WTC11 (cell line): ENCODE measurements at regions not wholly inside any gene's neighbourhood (a gene's known extent, or its start where the extent isn't known, plus 50 kb on each side); places are given as distances from the start of the nearest gene placed in this dataset.

ENCODE experiments used
- ATAC-seq: fragments of 200-7000 bp; cut with Tn5 transposase; 2 replicates; pipeline ENCODE4 v1.10.0; 2021; ENCODE audit warnings: mild to moderate bottlenecking, moderate library complexity
- CTCF ChIA-PET: fragments of 300-600 bp; sonication (Branson Sonifier 250); formaldehyde crosslinking; loops from one replicate; lab custom pipeline; 2021; ENCODE audit warnings: antibody characterized with exemption; lab: Charles Lee
- POLR2A ChIA-PET: fragments of 350-600 bp; sonication (Branson Sonifier 250); formaldehyde crosslinking; loops from one replicate; lab custom pipeline; 2021; ENCODE audit warnings: antibody characterized with exemption; lab: Charles Lee
- DNase-seq: peaks from one replicate; pipeline ENCODE4 v3.0.0; 2021; ENCODE audit warnings: low spot score
- H3K27ac Mint-ChIP-seq: 2 replicates; pipeline ENCODE4 v1.8.0; 2021; ENCODE audit warnings: mixed read lengths
- H3K27me3 Mint-ChIP-seq: 2 replicates; pipeline ENCODE4 v1.8.0; 2021; ENCODE audit warnings: low read depth, mild to moderate bottlenecking, moderate library complexity, mixed read lengths
- H3K36me3 Mint-ChIP-seq: 2 replicates; pipeline ENCODE4 v1.8.0; 2021; ENCODE audit warnings: mixed read lengths
- H3K4me1 Mint-ChIP-seq: 2 replicates; pipeline ENCODE4 v1.8.0; 2022; ENCODE audit warnings: mixed read lengths
- H3K4me3 Mint-ChIP-seq: 2 replicates; pipeline ENCODE4 v1.8.0; 2021; ENCODE audit warnings: mild to moderate bottlenecking, moderate library complexity, mixed read lengths
- H3K9me3 Mint-ChIP-seq: 2 replicates; pipeline ENCODE4 v1.8.0; 2021; ENCODE audit warnings: mixed read lengths
- ATF2 ChIP-seq: sonication (generic); formaldehyde crosslinking; IDR thresholded peaks from 2 replicates; pipeline ENCODE4 v1.8.1; 2022; ENCODE audit warnings: low read depth, missing genetic modification reagents, borderline replicate concordance
- CTCF ChIP-seq: fragments of 200-600 bp; IDR thresholded peaks from 2 replicates; pipeline ENCODE4 v1.8.0; 2022; ENCODE audit warnings: antibody characterized with exemption
- ERG ChIP-seq: fragments of 250-450 bp; sonication (Bioruptor Pico); IDR thresholded peaks from 2 replicates; pipeline ENCODE4 v1.8.0; 2021; ENCODE audit warnings: mild to moderate bottlenecking
- ESRRA ChIP-seq: sonication (generic); formaldehyde crosslinking; IDR thresholded peaks from 2 replicates; pipeline ENCODE4 v1.8.1; 2022; ENCODE audit warnings: mild to moderate bottlenecking, missing genetic modification reagents, borderline replicate concordance
- GABPB1 ChIP-seq: sonication (generic); formaldehyde crosslinking; IDR thresholded peaks from 2 replicates; pipeline ENCODE4 v1.8.1; 2023; ENCODE audit warnings: mild to moderate bottlenecking, missing genetic modification reagents
- NFATC4 ChIP-seq: fragments of 250-450 bp; sonication (Bioruptor Pico); IDR thresholded peaks from 2 replicates; pipeline ENCODE4 v1.9.0; 2021; ENCODE audit warnings: mild to moderate bottlenecking
- NR2C2 ChIP-seq: sonication (generic); formaldehyde crosslinking; IDR thresholded peaks from 2 replicates; pipeline ENCODE4 v1.8.0; 2022; ENCODE audit warnings: mild to moderate bottlenecking, missing genetic modification reagents
- OVOL2 ChIP-seq: fragments of 250-450 bp; sonication (Bioruptor Pico); IDR thresholded peaks from 2 replicates; pipeline ENCODE4 v1.9.0; 2021; ENCODE audit warnings: mild to moderate bottlenecking, borderline replicate concordance
- RORB ChIP-seq: fragments of 250-450 bp; sonication (Bioruptor Pico); IDR thresholded peaks from 2 replicates; pipeline ENCODE4 v1.9.0; 2021; ENCODE audit warnings: mild to moderate bottlenecking
- TP53 ChIP-seq: sonication (generic); formaldehyde crosslinking; IDR thresholded peaks from 2 replicates; pipeline ENCODE4 v1.8.1; 2023; ENCODE audit warnings: mild to moderate bottlenecking, missing genetic modification reagents
- ZNF317 ChIP-seq: sonication (generic); formaldehyde crosslinking; IDR thresholded peaks from 2 replicates; pipeline ENCODE4 v1.8.1; 2023; ENCODE audit warnings: low read depth, mild to moderate bottlenecking, moderate library complexity, missing genetic modification reagents, borderline replicate concordance
- ZNF423 ChIP-seq: fragments of 250-450 bp; sonication (Bioruptor Pico); IDR thresholded peaks from 2 replicates; pipeline ENCODE4 v2.1.2; 2022; ENCODE audit warnings: mild to moderate bottlenecking, moderate library complexity
- ZNF512 ChIP-seq: sonication (generic); formaldehyde crosslinking; IDR thresholded peaks from 2 replicates; pipeline ENCODE4 v1.8.1; 2022; ENCODE audit warnings: missing genetic modification reagents, borderline replicate concordance
- ZNF532 ChIP-seq: fragments of 250-450 bp; sonication (Bioruptor Pico); IDR thresholded peaks from 2 replicates; pipeline ENCODE4 v1.9.0; 2021; ENCODE audit warnings: mild to moderate bottlenecking, borderline replicate concordance
- TF ChIP-seq, protein P1 (sequence below): sonication (generic); formaldehyde crosslinking; IDR thresholded peaks from 2 replicates; pipeline ENCODE4 v1.8.1; 2022; ENCODE audit warnings: mild to moderate bottlenecking, missing genetic modification reagents, moderate library complexity, borderline replicate concordance
- TF ChIP-seq, protein P2 (sequence below): fragments of 250-450 bp; sonication (Bioruptor Pico); IDR thresholded peaks from 2 replicates; pipeline ENCODE4 v1.9.0; 2021; ENCODE audit warnings: mild to moderate bottlenecking
- TF ChIP-seq, protein P3 (sequence below): sonication (generic); formaldehyde crosslinking; IDR thresholded peaks from 2 replicates; pipeline ENCODE4 v1.8.0; 2023; ENCODE audit warnings: missing genetic modification reagents, mild to moderate bottlenecking, borderline replicate concordance

GRCh38 chr2:147017951-147018645, 826.7 kb upstream of the ACVR2A start:
- H3K27me3 Mint-ChIP-seq, result no peaks in the 10 kb centered on the region
- H3K27ac Mint-ChIP-seq, result no peak overlapping the region
- H3K9me3 Mint-ChIP-seq, result peaks cover 25% of the 10 kb centered on the region
- DNase-seq, result no peak
- ATAC-seq, result no peak
- POLR2A ChIA-PET, result no interaction called here
- H3K36me3 Mint-ChIP-seq, result peaks cover 15% of the 10 kb centered on the region
- H3K4me1 Mint-ChIP-seq, result peaks cover 23% of the 10 kb centered on the region
- H3K4me3 Mint-ChIP-seq, result no peak overlapping the region
- CTCF ChIA-PET, result no interaction called here
- TF ChIP-seq GABPB1 (CRISPR knock-in tag), result no peak
- no peak for TF ChIP-seq RORB
- no peak for TF ChIP-seq ZNF532 (CRISPR knock-in tag)
- TF ChIP-seq NFATC4 (CRISPR knock-in tag), result no peak
- TF ChIP-seq, protein P1, sequence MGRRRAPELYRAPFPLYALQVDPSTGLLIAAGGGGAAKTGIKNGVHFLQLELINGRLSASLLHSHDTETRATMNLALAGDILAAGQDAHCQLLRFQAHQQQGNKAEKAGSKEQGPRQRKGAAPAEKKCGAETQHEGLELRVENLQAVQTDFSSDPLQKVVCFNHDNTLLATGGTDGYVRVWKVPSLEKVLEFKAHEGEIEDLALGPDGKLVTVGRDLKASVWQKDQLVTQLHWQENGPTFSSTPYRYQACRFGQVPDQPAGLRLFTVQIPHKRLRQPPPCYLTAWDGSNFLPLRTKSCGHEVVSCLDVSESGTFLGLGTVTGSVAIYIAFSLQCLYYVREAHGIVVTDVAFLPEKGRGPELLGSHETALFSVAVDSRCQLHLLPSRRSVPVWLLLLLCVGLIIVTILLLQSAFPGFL (CRISPR knock-in tag), result no peak
- no peak for TF ChIP-seq ZNF423 (CRISPR knock-in tag)
- no peak for TF ChIP-seq TP53 (CRISPR knock-in tag)
- no peak for TF ChIP-seq ESRRA (CRISPR knock-in tag)
- TF ChIP-seq, protein P2, sequence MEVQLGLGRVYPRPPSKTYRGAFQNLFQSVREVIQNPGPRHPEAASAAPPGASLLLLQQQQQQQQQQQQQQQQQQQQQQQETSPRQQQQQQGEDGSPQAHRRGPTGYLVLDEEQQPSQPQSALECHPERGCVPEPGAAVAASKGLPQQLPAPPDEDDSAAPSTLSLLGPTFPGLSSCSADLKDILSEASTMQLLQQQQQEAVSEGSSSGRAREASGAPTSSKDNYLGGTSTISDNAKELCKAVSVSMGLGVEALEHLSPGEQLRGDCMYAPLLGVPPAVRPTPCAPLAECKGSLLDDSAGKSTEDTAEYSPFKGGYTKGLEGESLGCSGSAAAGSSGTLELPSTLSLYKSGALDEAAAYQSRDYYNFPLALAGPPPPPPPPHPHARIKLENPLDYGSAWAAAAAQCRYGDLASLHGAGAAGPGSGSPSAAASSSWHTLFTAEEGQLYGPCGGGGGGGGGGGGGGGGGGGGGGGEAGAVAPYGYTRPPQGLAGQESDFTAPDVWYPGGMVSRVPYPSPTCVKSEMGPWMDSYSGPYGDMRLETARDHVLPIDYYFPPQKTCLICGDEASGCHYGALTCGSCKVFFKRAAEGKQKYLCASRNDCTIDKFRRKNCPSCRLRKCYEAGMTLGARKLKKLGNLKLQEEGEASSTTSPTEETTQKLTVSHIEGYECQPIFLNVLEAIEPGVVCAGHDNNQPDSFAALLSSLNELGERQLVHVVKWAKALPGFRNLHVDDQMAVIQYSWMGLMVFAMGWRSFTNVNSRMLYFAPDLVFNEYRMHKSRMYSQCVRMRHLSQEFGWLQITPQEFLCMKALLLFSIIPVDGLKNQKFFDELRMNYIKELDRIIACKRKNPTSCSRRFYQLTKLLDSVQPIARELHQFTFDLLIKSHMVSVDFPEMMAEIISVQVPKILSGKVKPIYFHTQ, result no peak
- no peak for TF ChIP-seq ERG (CRISPR knock-in tag)
- TF ChIP-seq, protein P3, sequence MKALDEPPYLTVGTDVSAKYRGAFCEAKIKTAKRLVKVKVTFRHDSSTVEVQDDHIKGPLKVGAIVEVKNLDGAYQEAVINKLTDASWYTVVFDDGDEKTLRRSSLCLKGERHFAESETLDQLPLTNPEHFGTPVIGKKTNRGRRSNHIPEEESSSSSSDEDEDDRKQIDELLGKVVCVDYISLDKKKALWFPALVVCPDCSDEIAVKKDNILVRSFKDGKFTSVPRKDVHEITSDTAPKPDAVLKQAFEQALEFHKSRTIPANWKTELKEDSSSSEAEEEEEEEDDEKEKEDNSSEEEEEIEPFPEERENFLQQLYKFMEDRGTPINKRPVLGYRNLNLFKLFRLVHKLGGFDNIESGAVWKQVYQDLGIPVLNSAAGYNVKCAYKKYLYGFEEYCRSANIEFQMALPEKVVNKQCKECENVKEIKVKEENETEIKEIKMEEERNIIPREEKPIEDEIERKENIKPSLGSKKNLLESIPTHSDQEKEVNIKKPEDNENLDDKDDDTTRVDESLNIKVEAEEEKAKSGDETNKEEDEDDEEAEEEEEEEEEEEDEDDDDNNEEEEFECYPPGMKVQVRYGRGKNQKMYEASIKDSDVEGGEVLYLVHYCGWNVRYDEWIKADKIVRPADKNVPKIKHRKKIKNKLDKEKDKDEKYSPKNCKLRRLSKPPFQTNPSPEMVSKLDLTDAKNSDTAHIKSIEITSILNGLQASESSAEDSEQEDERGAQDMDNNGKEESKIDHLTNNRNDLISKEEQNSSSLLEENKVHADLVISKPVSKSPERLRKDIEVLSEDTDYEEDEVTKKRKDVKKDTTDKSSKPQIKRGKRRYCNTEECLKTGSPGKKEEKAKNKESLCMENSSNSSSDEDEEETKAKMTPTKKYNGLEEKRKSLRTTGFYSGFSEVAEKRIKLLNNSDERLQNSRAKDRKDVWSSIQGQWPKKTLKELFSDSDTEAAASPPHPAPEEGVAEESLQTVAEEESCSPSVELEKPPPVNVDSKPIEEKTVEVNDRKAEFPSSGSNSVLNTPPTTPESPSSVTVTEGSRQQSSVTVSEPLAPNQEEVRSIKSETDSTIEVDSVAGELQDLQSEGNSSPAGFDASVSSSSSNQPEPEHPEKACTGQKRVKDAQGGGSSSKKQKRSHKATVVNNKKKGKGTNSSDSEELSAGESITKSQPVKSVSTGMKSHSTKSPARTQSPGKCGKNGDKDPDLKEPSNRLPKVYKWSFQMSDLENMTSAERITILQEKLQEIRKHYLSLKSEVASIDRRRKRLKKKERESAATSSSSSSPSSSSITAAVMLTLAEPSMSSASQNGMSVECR, result no peak
- TF ChIP-seq OVOL2 (CRISPR knock-in tag), result no peak
- no peak for TF ChIP-seq CTCF
- TF ChIP-seq ZNF512, result no peak
- no peak for TF ChIP-seq ZNF317 (CRISPR knock-in tag)
- TF ChIP-seq ATF2 (CRISPR knock-in tag), result no peak
- TF ChIP-seq NR2C2 (CRISPR knock-in tag), result no peak
